Upper lobe of left lung (tissue), 4 donors: ENCODE measurements at regions not wholly inside any gene's neighbourhood (a gene's known extent, or its start where the extent isn't known, plus 50 kb on each side); places are given as distances from the start of the nearest gene placed in this dataset.

ENCODE experiments used
- POLR2AphosphoS5 ChIP-seq, 2 donors: sonication (generic); formaldehyde crosslinking; IDR thresholded peaks; one replicate each; pipeline ENCODE4 v1.5.1; 2017; ENCODE audit warnings: antibody characterized with exemption in 2 of 2
- TF ChIP-seq, protein P1 (sequence below), 6 experiments: fragments of 450-650 bp in 4 of 6; fragments of 200-600 bp in 2 of 6; sonication (generic) in 2 of 6; IDR thresholded peaks; one replicate each; pipeline ENCODE4 v1.5.1; 2016 to 2019; ENCODE audit warnings: antibody characterized with exemption in 6 of 6

DNA sequence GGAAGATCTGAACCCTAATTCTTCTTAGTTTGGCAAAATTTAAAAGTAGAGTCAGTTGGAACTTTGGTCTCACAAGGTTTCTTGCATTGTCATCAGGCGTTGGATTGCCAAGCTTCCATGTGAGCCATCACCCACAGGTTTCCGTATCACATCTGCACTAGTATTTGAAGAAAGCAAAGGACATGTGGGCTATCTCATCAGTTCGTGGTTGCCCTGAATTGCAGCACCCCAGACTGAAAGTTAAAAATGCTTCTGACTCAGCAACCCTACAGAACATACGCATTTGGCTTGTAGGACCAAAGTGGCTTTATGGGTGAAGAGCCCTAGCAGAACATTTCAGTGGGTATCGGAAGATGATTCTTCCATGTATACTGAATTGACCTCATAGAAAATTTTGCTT lies 358.0 kb downstream of the ENC1 start:
- TF ChIP-seq, protein P1, sequence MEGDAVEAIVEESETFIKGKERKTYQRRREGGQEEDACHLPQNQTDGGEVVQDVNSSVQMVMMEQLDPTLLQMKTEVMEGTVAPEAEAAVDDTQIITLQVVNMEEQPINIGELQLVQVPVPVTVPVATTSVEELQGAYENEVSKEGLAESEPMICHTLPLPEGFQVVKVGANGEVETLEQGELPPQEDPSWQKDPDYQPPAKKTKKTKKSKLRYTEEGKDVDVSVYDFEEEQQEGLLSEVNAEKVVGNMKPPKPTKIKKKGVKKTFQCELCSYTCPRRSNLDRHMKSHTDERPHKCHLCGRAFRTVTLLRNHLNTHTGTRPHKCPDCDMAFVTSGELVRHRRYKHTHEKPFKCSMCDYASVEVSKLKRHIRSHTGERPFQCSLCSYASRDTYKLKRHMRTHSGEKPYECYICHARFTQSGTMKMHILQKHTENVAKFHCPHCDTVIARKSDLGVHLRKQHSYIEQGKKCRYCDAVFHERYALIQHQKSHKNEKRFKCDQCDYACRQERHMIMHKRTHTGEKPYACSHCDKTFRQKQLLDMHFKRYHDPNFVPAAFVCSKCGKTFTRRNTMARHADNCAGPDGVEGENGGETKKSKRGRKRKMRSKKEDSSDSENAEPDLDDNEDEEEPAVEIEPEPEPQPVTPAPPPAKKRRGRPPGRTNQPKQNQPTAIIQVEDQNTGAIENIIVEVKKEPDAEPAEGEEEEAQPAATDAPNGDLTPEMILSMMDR (IDR thresholded peaks at IDR 0.05), result no peak
- no peak for TF ChIP-seq POLR2AphosphoS5 (IDR thresholded peaks at IDR 0.05)
